ENCODE measurements at regions not wholly inside any gene's neighbourhood (a gene's known extent, or its start where the extent isn't known, plus 50 kb on each side); places are given as distances from the start of the nearest gene placed in this dataset.

DNA sequence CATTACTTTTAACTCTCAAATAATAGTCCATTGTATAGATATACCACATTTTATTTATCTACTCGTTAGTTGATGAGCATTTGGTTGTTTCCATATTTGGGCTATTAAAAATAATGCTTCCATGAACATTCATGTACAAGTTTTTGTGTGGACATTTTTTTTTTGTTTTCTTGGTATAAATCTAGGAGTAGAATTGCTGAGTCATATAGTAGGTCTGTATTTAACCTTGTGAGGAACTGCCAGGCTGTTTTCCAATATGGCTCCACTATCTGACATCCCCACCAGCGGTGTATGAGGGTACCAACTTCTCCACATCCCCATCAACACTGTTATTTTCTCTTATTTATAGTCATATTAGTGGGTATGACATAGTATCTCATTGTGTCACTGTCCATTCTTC, 143.1 kb downstream of the RAP2A start:
- TF ChIP-seq CTCF (conservative IDR thresholded peaks at IDR 0.05 in 1 of 2, IDR thresholded peaks at IDR 0.05 in 1 of 2; ENCODE audit: extremely low read depth in 1 of 2, insufficient read depth in 1 of 2, low read depth in 1 of 2, low read length in 2 of 2) = no peak
- TF ChIP-seq EZH2 (IDR thresholded peaks at IDR 0.05; ENCODE audit: borderline replicate concordance, low read length) = no peak
